Spinal cord (tissue), 9 donors: ENCODE measurements at regions not wholly inside any gene's neighbourhood (a gene's known extent, or its start where the extent isn't known, plus 50 kb on each side); places are given as distances from the start of the nearest gene placed in this dataset.

Source experiments
- DNase-seq, 6 donors: peaks; one replicate each; pipeline versions ENCODE4 v3.0.0 to v3.0.0-alpha.2; 2013 to 2015; ENCODE audit warnings: low spot score in 6 of 6, low read depth in 4 of 6
- H3K27ac ChIP-seq: one replicate; pipeline ENCODE4 v1.5.1; 2013; ENCODE audit warnings: low read depth, low read length, control low read depth
- H3K27me3 ChIP-seq: one replicate; pipeline ENCODE4 v1.6.1; 2013; ENCODE audit warnings: low read length; ENCODE audit not compliant: control insufficient read depth, insufficient read depth
- H3K36me3 ChIP-seq: one replicate; pipeline ENCODE4 v1.6.1; 2013; ENCODE audit warnings: low read length; ENCODE audit not compliant: control insufficient read depth, insufficient read depth
- H3K4me1 ChIP-seq: one replicate; pipeline ENCODE4 v1.6.1; 2013; ENCODE audit warnings: low read length; ENCODE audit not compliant: control insufficient read depth, insufficient read depth
- H3K4me3 ChIP-seq: one replicate; pipeline ENCODE4 v1.5.1; 2013; ENCODE audit warnings: low read depth, low read length, control low read depth
- H3K9me3 ChIP-seq: one replicate; pipeline ENCODE4 v1.6.1; 2013; ENCODE audit warnings: low read length; ENCODE audit not compliant: control insufficient read depth, insufficient read depth
- WGBS: methylation state at CpG from one replicate; pipeline ENCODE4 v1.1.5; 2013; ENCODE audit warnings: missing lambda C conversion rate; ENCODE audit not compliant: insufficient coverage; 5-methylcytosine and 5-hydroxymethylcytosine counted together
- donor health status: healthy.

- Histone ChIP-seq H3K27me3 (no peaks in the 10 kb centered on the region), H3K27ac (no peak overlapping the region), H3K36me3 (no peaks in the 10 kb centered on the region), H3K4me1 (no peaks in the 10 kb centered on the region), H3K9me3 (no peaks in the 10 kb centered on the region), H3K4me3 (no peak overlapping the region)
- WGBS, result 94% methylated on average over 4 of the region's 6 CpGs
- DNase-seq, result no peak
Observed at GRCh38 chr14:71524320-71524982, 407.8 kb upstream of the RGS6 start.

- Histone ChIP-seq H3K27me3 (no peaks in the 10 kb centered on the region), H3K4me3 (no peak overlapping the region), H3K27ac (no peak overlapping the region), H3K36me3 (no peaks in the 10 kb centered on the region), H3K9me3 (no peaks in the 10 kb centered on the region), H3K4me1 (no peaks in the 10 kb centered on the region)
- DNase-seq, result peak in 1 of 6 donors; percentile 47
- no CpG with 5 or more reads among the region's 5 CpGs for WGBS
Observed at GRCh38 chr14:71525663-71526221, 406.5 kb upstream of the RGS6 start.

- H3K4me3 ChIP-seq, result no peak overlapping the region
- DNase-seq, result no peak
- H3K9me3 ChIP-seq, result no peaks in the 10 kb centered on the region
- no peaks in the 10 kb centered on the region for H3K27me3 ChIP-seq
- WGBS, result 100% methylated on average over 1 of the region's 3 CpGs
- H3K36me3 ChIP-seq, result no peaks in the 10 kb centered on the region
- H3K4me1 ChIP-seq, result no peaks in the 10 kb centered on the region
- no peak overlapping the region for H3K27ac ChIP-seq
Observed at GRCh38 chr14:71526388-71526787, 405.8 kb upstream of the RGS6 start.

- Histone ChIP-seq H3K27ac (no peak overlapping the region), H3K4me1 (no peaks in the 10 kb centered on the region), H3K27me3 (no peaks in the 10 kb centered on the region), H3K36me3 (no peaks in the 10 kb centered on the region), H3K4me3 (no peak overlapping the region), H3K9me3 (no peaks in the 10 kb centered on the region)
- peak in 1 of 6 donors; percentile 48 for DNase-seq
- 77% methylated on average over 4 of the region's 8 CpGs for WGBS
Observed at GRCh38 chr14:71527838-71528237, 404.4 kb upstream of the RGS6 start.

- H3K4me1 ChIP-seq, result no peaks in the 10 kb centered on the region
- no CpG with 5 or more reads among the region's 4 CpGs for WGBS
- no peaks in the 10 kb centered on the region for H3K27me3 ChIP-seq
- peak in 1 of 6 donors; percentile 54 for DNase-seq
- no peak overlapping the region for H3K27ac ChIP-seq
- no peaks in the 10 kb centered on the region for H3K36me3 ChIP-seq
- H3K4me3 ChIP-seq, result no peak overlapping the region
- no peaks in the 10 kb centered on the region for H3K9me3 ChIP-seq
Observed at GRCh38 chr14:71529848-71530247, 402.4 kb upstream of the RGS6 start.

- no peak overlapping the region for H3K27ac ChIP-seq
- WGBS, result 63% methylated on average over 3 of the region's 4 CpGs
- H3K36me3 ChIP-seq, result no peaks in the 10 kb centered on the region
- H3K4me1 ChIP-seq, result peaks cover 3% of the 10 kb centered on the region
- H3K4me3 ChIP-seq, result no peak overlapping the region
- DNase-seq, result no peak
- no peaks in the 10 kb centered on the region for H3K9me3 ChIP-seq
- H3K27me3 ChIP-seq, result no peaks in the 10 kb centered on the region
Observed at GRCh38 chr14:71532344-71532743, 399.9 kb upstream of the RGS6 start.

- DNase-seq, result no peak
- H3K36me3 ChIP-seq, result no peaks in the 10 kb centered on the region
- no peak overlapping the region for H3K27ac ChIP-seq
- no CpG with 5 or more reads among the region's 3 CpGs for WGBS
- H3K9me3 ChIP-seq, result no peaks in the 10 kb centered on the region
- H3K4me1 ChIP-seq, result peaks cover 3% of the 10 kb centered on the region
- H3K4me3 ChIP-seq, result no peak overlapping the region
- no peaks in the 10 kb centered on the region for H3K27me3 ChIP-seq
Observed at GRCh38 chr14:71532790-71533189, 399.4 kb upstream of the RGS6 start.

GRCh38 chr14:71533390-71533789, 398.8 kb upstream of the RGS6 start:
- WGBS, result 94% methylated on average over 2 of the region's 3 CpGs
- no peak for DNase-seq
- Histone ChIP-seq H3K4me1 (peaks cover 3% of the 10 kb centered on the region), H3K27ac (no peak overlapping the region), H3K36me3 (no peaks in the 10 kb centered on the region), H3K4me3 (no peak overlapping the region), H3K27me3 (no peaks in the 10 kb centered on the region), H3K9me3 (no peaks in the 10 kb centered on the region)

- no CpG with 5 or more reads among the region's 1 CpG for WGBS
- Histone ChIP-seq H3K4me3 (no peak overlapping the region), H3K36me3 (no peaks in the 10 kb centered on the region), H3K27ac (no peak overlapping the region), H3K9me3 (no peaks in the 10 kb centered on the region), H3K4me1 (peaks cover 3% of the 10 kb centered on the region), H3K27me3 (no peaks in the 10 kb centered on the region)
- DNase-seq, result no peak
Observed at GRCh38 chr14:71533800-71534199, 398.4 kb upstream of the RGS6 start.

- Histone ChIP-seq H3K27me3 (no peaks in the 10 kb centered on the region), H3K4me3 (no peak overlapping the region), H3K36me3 (no peaks in the 10 kb centered on the region), H3K9me3 (no peaks in the 10 kb centered on the region), H3K27ac (no peak overlapping the region), H3K4me1 (peaks cover 3% of the 10 kb centered on the region)
- no CpG with 5 or more reads among the region's 1 CpG for WGBS
- DNase-seq, result no peak
Observed at GRCh38 chr14:71534506-71534905, 397.7 kb upstream of the RGS6 start.
